ENCODE measurements at regions not wholly inside any gene's neighbourhood (a gene's known extent, or its start where the extent isn't known, plus 50 kb on each side); places are given as distances from the start of the nearest gene placed in this dataset.

DNA sequence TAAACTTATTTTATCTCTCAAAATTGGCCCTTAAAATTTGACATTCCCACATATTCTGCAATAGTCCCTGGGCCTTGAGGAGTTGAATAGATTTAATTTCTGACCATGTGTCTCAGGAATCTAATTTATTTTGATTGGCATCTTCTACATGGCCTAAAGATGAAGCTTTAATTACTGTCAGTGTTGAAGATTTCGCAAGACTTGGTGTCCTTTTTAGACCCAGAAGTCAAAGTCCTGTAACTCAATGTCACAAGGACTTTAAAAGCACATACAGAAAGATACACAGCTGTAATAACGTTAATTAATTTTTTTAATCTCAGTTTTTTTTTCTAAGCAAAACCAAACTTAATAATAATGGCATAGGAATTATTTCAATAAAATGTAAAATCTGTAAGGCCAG, 163.9 kb downstream of the SUCNR1 start:
- TF ChIP-seq, protein P1, sequence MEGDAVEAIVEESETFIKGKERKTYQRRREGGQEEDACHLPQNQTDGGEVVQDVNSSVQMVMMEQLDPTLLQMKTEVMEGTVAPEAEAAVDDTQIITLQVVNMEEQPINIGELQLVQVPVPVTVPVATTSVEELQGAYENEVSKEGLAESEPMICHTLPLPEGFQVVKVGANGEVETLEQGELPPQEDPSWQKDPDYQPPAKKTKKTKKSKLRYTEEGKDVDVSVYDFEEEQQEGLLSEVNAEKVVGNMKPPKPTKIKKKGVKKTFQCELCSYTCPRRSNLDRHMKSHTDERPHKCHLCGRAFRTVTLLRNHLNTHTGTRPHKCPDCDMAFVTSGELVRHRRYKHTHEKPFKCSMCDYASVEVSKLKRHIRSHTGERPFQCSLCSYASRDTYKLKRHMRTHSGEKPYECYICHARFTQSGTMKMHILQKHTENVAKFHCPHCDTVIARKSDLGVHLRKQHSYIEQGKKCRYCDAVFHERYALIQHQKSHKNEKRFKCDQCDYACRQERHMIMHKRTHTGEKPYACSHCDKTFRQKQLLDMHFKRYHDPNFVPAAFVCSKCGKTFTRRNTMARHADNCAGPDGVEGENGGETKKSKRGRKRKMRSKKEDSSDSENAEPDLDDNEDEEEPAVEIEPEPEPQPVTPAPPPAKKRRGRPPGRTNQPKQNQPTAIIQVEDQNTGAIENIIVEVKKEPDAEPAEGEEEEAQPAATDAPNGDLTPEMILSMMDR (IDR thresholded peaks at IDR 0.05), result no peak
- TF ChIP-seq POLR2A (IDR thresholded peaks at IDR 0.05), result no peak
